B cell (primary cell): ENCODE measurements at regions not wholly inside any gene's neighbourhood (a gene's known extent, or its start where the extent isn't known, plus 50 kb on each side); places are given as distances from the start of the nearest gene placed in this dataset.

Experiments
- ATAC-seq: fragments of 200-7000 bp; cut with Tn5 transposase; one replicate; pipeline ENCODE4 v1.10.0; 2021; ENCODE audit warnings: low read depth, mild to moderate bottlenecking, moderate number of reproducible peaks, moderate library complexity
- CTCF ChIA-PET: fragments of 350-600 bp; sonication (Branson Sonifier 250); formaldehyde crosslinking; loops from one replicate; lab custom pipeline; 2021; ENCODE audit warnings: antibody characterized with exemption, inconsistent platforms; lab: Charles Lee
- POLR2A ChIA-PET: fragments of 350-600 bp; sonication (Branson Sonifier 250); formaldehyde crosslinking; loops from one replicate; lab custom pipeline; 2021; ENCODE audit warnings: antibody characterized with exemption; lab: Charles Lee
- DNase-seq: peaks from one replicate; pipeline ENCODE4 v3.0.0; 2013
- H2AFZ ChIP-seq: 2 replicates; pipeline ENCODE4 v1.6.1; 2012; ENCODE audit warnings: mild to moderate bottlenecking, low read depth, low read length; ENCODE audit not compliant: insufficient read depth, poor library complexity, severe bottlenecking
- H3K27ac ChIP-seq, 2 donors: 1 replicate in 1 of 2; 2 replicates in 1 of 2; pipeline ENCODE4 v1.5.1; 2012 to 2013; ENCODE audit warnings: low read length in 2 of 2, mild to moderate bottlenecking in 2 of 2, moderate library complexity in 1 of 2
- H3K27me3 ChIP-seq, 4 experiments: fragments of 200-600 bp in 1 of 4; sonication (generic) in 1 of 4; replicated peaks in 1 of 4; 1 replicate in 2 of 4; 2 replicates in 2 of 4; pipeline versions ENCODE4 v1.6.1 to v1.7.0; 2013 to 2016; ENCODE audit warnings: low read length in 3 of 4, mild to moderate bottlenecking in 2 of 4, mixed read lengths in 1 of 4, moderate library complexity in 1 of 4; ENCODE audit not compliant: insufficient read depth in 4 of 4, control insufficient read depth in 3 of 4; ENCODE audit errors: control extremely low read depth in 1 of 4
- H3K36me3 ChIP-seq, 2 experiments: replicated peaks in 1 of 2; 1 replicate in 1 of 2; 2 replicates in 1 of 2; pipeline versions ENCODE4 v1.6.1 to v1.7.1; 2013; ENCODE audit warnings: low read length in 1 of 2; ENCODE audit not compliant: insufficient read depth in 2 of 2, control insufficient read depth in 1 of 2; ENCODE audit errors: control extremely low read depth in 1 of 2, extremely low read depth in 1 of 2
- H3K4me1 ChIP-seq, 2 donors: fragments of 200-600 bp in 1 of 2; sonication (generic) in 1 of 2; 1 replicate in 1 of 2; 2 replicates in 1 of 2; pipeline versions ENCODE4 v1.5.1 to v1.6.1; 2013 to 2017; ENCODE audit warnings: low read length in 2 of 2; ENCODE audit not compliant: control insufficient read depth in 2 of 2, insufficient read depth in 2 of 2
- H3K4me2 ChIP-seq: replicated peaks from 2 replicates; pipeline ENCODE3; 2012; ENCODE audit warnings: mild to moderate bottlenecking, low read depth, low read length; ENCODE audit not compliant: poor library complexity, severe bottlenecking
- H3K4me3 ChIP-seq, 5 experiments: fragments of 200-600 bp in 1 of 5; sonication (generic) in 1 of 5; 1 replicate in 3 of 5; 2 replicates in 2 of 5; pipeline versions ENCODE4 v1.5.1 to v1.7.0; 2011 to 2016; ENCODE audit warnings: low read length in 4 of 5, mild to moderate bottlenecking in 4 of 5, low read depth in 2 of 5, control low read depth in 1 of 5, moderate library complexity in 1 of 5; ENCODE audit not compliant: insufficient read depth in 1 of 5; ENCODE audit errors: control extremely low read depth in 1 of 5, extremely low read depth in 1 of 5
- H3K79me2 ChIP-seq: fragments of 200-600 bp; sonication (generic); one replicate; pipeline ENCODE4 v1.6.0; 2016; ENCODE audit warnings: low read length; ENCODE audit not compliant: control insufficient read depth, insufficient read depth
- H3K9ac ChIP-seq: fragments of 200-600 bp; sonication (generic); 2 replicates; pipeline ENCODE4 v1.6.1; 2017; ENCODE audit warnings: mild to moderate bottlenecking, low read length, moderate library complexity
- H3K9me3 ChIP-seq, 3 donors: one replicate each; pipeline versions ENCODE4 v1.6.1 to v1.7.1; 2013; ENCODE audit warnings: low read length in 2 of 3; ENCODE audit not compliant: control insufficient read depth in 2 of 3, insufficient read depth in 1 of 3; ENCODE audit errors: control extremely low read depth in 1 of 3
- H4K20me1 ChIP-seq: 2 replicates; pipeline ENCODE4 v1.6.0; 2012; ENCODE audit warnings: mild to moderate bottlenecking, low read length; ENCODE audit not compliant: insufficient read depth, control insufficient read depth, poor library complexity, severe bottlenecking
- H3K27ac Mint-ChIP-seq: one replicate; pipeline ENCODE4 v1.8.0; 2021; ENCODE audit warnings: mixed read lengths
- H3K27me3 Mint-ChIP-seq: one replicate; pipeline ENCODE4 v1.8.0; 2021; ENCODE audit warnings: mixed read lengths
- H3K4me1 Mint-ChIP-seq: one replicate; pipeline ENCODE4 v1.8.0; 2021; ENCODE audit warnings: mixed read lengths
- H3K4me3 Mint-ChIP-seq: one replicate; pipeline ENCODE4 v1.8.0; 2021; ENCODE audit warnings: mixed read lengths
- H3K9me3 Mint-ChIP-seq: one replicate; pipeline ENCODE4 v1.8.0; 2022; ENCODE audit warnings: mixed read lengths; ENCODE audit not compliant: insufficient read depth
- CTCF ChIP-seq: fragments of 200-600 bp; IDR thresholded peaks from one replicate; pipeline ENCODE4 v1.8.0; 2022; ENCODE audit warnings: antibody characterized with exemption, mild to moderate bottlenecking
- EZH2 ChIP-seq: IDR thresholded peaks from 2 replicates; pipeline ENCODE4 v1.6.1; 2012; ENCODE audit warnings: borderline replicate concordance, low read depth, mild to moderate bottlenecking, moderate library complexity, low read length; ENCODE audit not compliant: insufficient read depth, poor library complexity, severe bottlenecking
- WGBS: methylation state at CpG from one replicate; pipeline ENCODE4 v1.1.5; 2013; ENCODE audit warnings: missing lambda C conversion rate; ENCODE audit not compliant: insufficient coverage; 5-methylcytosine and 5-hydroxymethylcytosine counted together
- intact Hi-C: fragments of 100-400 bp; cut with micrococcal nuclease; formaldehyde crosslinking; loops from one replicate; pipeline ENCODE4 v1.10.0; 2022

- Histone ChIP-seq H3K36me3 (no peaks in the 10 kb centered on the region), H3K9ac (no peak overlapping the region), H2AFZ (no peak overlapping the region), H4K20me1 (no peaks in the 10 kb centered on the region), H3K4me1 (no peaks in the 10 kb centered on the region), H3K79me2 (no peaks in the 10 kb centered on the region), H3K4me3 (no peak overlapping the region), H3K4me2 (no peak overlapping the region), H3K27ac (no peak overlapping the region), H3K9me3 (peaks cover 0 to 9% (median 0%) of the 10 kb centered on the region in 3 donors), H3K27me3 (no peaks in the 10 kb centered on the region)
- DNase-seq (no peak), ATAC-seq (no peak)
- CTCF ChIA-PET, result no interaction called here
- H3K27me3 Mint-ChIP-seq, result no peaks in the 10 kb centered on the region
- WGBS, result 100% methylated on average over 1 of the region's 5 CpGs
- intact Hi-C loops, result no loop called here
- no peak for TF ChIP-seq EZH2
- no peak for TF ChIP-seq CTCF
- POLR2A ChIA-PET, result no interaction called here
- no peaks in the 10 kb centered on the region for H3K4me1 Mint-ChIP-seq
- no peak overlapping the region for H3K27ac Mint-ChIP-seq
- no peak overlapping the region for H3K4me3 Mint-ChIP-seq
- peaks cover 9% of the 10 kb centered on the region for H3K9me3 Mint-ChIP-seq
Observed at GRCh38 chr7:68433462-68434070, 1164.7 kb upstream of the AUTS2 start.

- H3K27me3 ChIP-seq, result no peaks in the 10 kb centered on the region
- TF ChIP-seq CTCF (no peak), EZH2 (no peak)
- H3K4me2 ChIP-seq, result no peak overlapping the region
- no peak overlapping the region for H3K27ac ChIP-seq
- ChIA-PET CTCF (no interaction called here), POLR2A (no interaction called here)
- no peaks in the 10 kb centered on the region for H3K79me2 ChIP-seq
- ATAC-seq, result no peak
- H3K9ac ChIP-seq, result no peak overlapping the region
- 71% methylated on average over 10 of the region's 13 CpGs for WGBS
- Mint-ChIP-seq H3K4me1 (no peaks in the 10 kb centered on the region), H3K27ac (no peak overlapping the region), H3K4me3 (no peak overlapping the region), H3K9me3 (peaks cover 7% of the 10 kb centered on the region), H3K27me3 (no peaks in the 10 kb centered on the region)
- DNase-seq, result no peak
- intact Hi-C loops, result no loop called here
- H3K9me3 ChIP-seq, result peaks cover 0 to 11% (median 0%) of the 10 kb centered on the region in 3 donors
- H4K20me1 ChIP-seq, result no peaks in the 10 kb centered on the region
- no peaks in the 10 kb centered on the region for H3K4me1 ChIP-seq
- no peak overlapping the region for H3K4me3 ChIP-seq
- H3K36me3 ChIP-seq, result no peaks in the 10 kb centered on the region
- H2AFZ ChIP-seq, result no peak overlapping the region
Observed at GRCh38 chr7:68434857-68435256, 1163.4 kb upstream of the AUTS2 start.
